K562 (cell line): ENCODE measurements at regions not wholly inside any gene's neighbourhood (a gene's known extent, or its start where the extent isn't known, plus 50 kb on each side); places are given as distances from the start of the nearest gene placed in this dataset.

Experiments used
- CBX5 ChIP-seq: IDR thresholded peaks from 2 replicates; pipeline ENCODE4 v1.6.1; 2014; ENCODE audit warnings: low read depth, borderline replicate concordance
- IRF9 ChIP-seq: fragments of 450-650 bp; IDR thresholded peaks from 2 replicates; pipeline ENCODE4 v1.6.1; 2016; ENCODE audit warnings: missing biosample characterization, missing genetic modification characterization
- TF ChIP-seq, protein P1 (sequence below): sonication (generic); formaldehyde crosslinking; IDR thresholded peaks from 2 replicates; pipeline ENCODE4 v1.8.0; 2022; ENCODE audit warnings: mild to moderate bottlenecking, missing genetic modification reagents

DNA sequence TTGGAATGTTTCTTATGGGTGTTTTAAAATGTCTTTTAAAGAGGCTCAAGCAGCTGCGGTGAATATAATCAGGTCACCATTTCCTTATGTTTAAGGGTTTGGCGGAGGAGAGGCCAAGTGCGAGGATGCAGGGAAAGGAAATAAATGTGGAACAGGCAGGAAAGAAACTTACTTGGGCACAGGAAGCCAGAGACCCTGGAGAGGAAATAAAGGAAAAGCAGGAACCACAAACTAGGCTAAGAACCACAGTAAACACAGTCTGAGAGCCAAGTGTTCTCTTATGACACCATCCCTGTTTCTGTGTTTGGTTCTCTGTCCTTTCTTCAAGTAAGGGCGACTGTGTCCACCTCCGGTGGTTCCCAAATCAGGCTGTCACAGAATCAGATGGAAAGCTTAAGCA, 166.5 kb downstream of the C9orf152 start:
- TF ChIP-seq, protein P1, sequence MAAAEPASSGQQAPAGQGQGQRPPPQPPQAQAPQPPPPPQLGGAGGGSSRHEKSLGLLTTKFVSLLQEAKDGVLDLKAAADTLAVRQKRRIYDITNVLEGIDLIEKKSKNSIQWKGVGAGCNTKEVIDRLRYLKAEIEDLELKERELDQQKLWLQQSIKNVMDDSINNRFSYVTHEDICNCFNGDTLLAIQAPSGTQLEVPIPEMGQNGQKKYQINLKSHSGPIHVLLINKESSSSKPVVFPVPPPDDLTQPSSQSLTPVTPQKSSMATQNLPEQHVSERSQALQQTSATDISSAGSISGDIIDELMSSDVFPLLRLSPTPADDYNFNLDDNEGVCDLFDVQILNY (CRISPR knock-in tag) = no peak
- TF ChIP-seq CBX5 = no peak
- no peak for TF ChIP-seq IRF9
